HEK293T (cell line): ENCODE measurements at regions not wholly inside any gene's neighbourhood (a gene's known extent, or its start where the extent isn't known, plus 50 kb on each side); places are given as distances from the start of the nearest gene placed in this dataset.

Experiments
- CTCF ChIA-PET: fragments of 350-600 bp; formaldehyde crosslinking; extraction: SDS; loops from one replicate; lab custom pipeline; 2021; ENCODE audit warnings: antibody characterized with exemption, inconsistent platforms; lab: Yijun Ruan, JAX
- POLR2A ChIA-PET: fragments of 350-600 bp; formaldehyde crosslinking; extraction: SDS; loops from one replicate; lab custom pipeline; 2020; ENCODE audit warnings: antibody characterized with exemption, inconsistent platforms; lab: Yijun Ruan, JAX
- DNase-seq: peaks from one replicate; pipeline ENCODE4 v3.0.0; 2012; ENCODE audit warnings: mixed read lengths; ENCODE audit errors: extremely low spot score
- ARNT ChIP-seq: fragments of 450-650 bp; IDR thresholded peaks from 2 replicates; pipeline ENCODE4 v1.6.1; 2017; ENCODE audit warnings: mild to moderate bottlenecking
- BHLHE40 ChIP-seq: fragments of 450-650 bp; IDR thresholded peaks from 2 replicates; pipeline ENCODE4 v1.6.1; 2016; ENCODE audit warnings: mild to moderate bottlenecking, moderate library complexity, borderline replicate concordance
- CTBP1 ChIP-seq: fragments of 450-650 bp; IDR thresholded peaks from 2 replicates; pipeline ENCODE4 v1.6.1; 2016; ENCODE audit warnings: borderline replicate concordance
- ELF4 ChIP-seq: fragments of 450-650 bp; IDR thresholded peaks from 2 replicates; pipeline ENCODE4 v1.6.1; 2017; ENCODE audit warnings: antibody characterized with exemption
- FOXA1 ChIP-seq: fragments of 450-650 bp; IDR thresholded peaks from 2 replicates; pipeline ENCODE4 v1.6.1; 2016; ENCODE audit warnings: mild to moderate bottlenecking
- FOXK2 ChIP-seq: fragments of 450-650 bp; IDR thresholded peaks from 2 replicates; pipeline ENCODE4 v1.6.1; 2016; ENCODE audit warnings: mild to moderate bottlenecking
- FOXM1 ChIP-seq: fragments of 450-650 bp; IDR thresholded peaks from 2 replicates; pipeline ENCODE4 v1.6.1; 2017; ENCODE audit warnings: mild to moderate bottlenecking, borderline replicate concordance
- HDGF ChIP-seq: fragments of 450-650 bp; IDR thresholded peaks from 2 replicates; pipeline ENCODE4 v1.6.1; 2017; ENCODE audit warnings: antibody characterized with exemption, borderline replicate concordance
- L3MBTL2 ChIP-seq: fragments of 450-650 bp; conservative IDR thresholded peaks from 2 replicates; pipeline ENCODE4 v1.6.1; 2016; ENCODE audit warnings: mild to moderate bottlenecking
- LEF1 ChIP-seq: fragments of 450-650 bp; IDR thresholded peaks from 2 replicates; pipeline ENCODE4 v1.6.1; 2017; ENCODE audit warnings: mild to moderate bottlenecking, borderline replicate concordance
- NFRKB ChIP-seq: fragments of 450-650 bp; IDR thresholded peaks from 2 replicates; pipeline ENCODE4 v1.6.1; 2016; ENCODE audit warnings: mild to moderate bottlenecking, moderate library complexity
- PKNOX1 ChIP-seq: fragments of 450-650 bp; IDR thresholded peaks from 2 replicates; pipeline ENCODE4 v1.6.1; 2016
- SP1 ChIP-seq: fragments of 450-650 bp; IDR thresholded peaks from 2 replicates; pipeline ENCODE4 v1.6.1; 2017
- SUZ12 ChIP-seq: fragments of 450-650 bp; IDR thresholded peaks from 2 replicates; pipeline ENCODE4 v1.6.1; 2016; ENCODE audit warnings: mild to moderate bottlenecking
- TARDBP ChIP-seq: fragments of 450-650 bp; IDR thresholded peaks from 2 replicates; pipeline ENCODE4 v1.6.1; 2016
- ZNF384 ChIP-seq: fragments of 450-650 bp; IDR thresholded peaks from 2 replicates; pipeline ENCODE4 v1.6.1; 2016

GRCh38 chr15:100715571-100716455 is 113.4 kb downstream of the ASB7 start:
- no peak for TF ChIP-seq BHLHE40
- TF ChIP-seq SP1: no peak
- TF ChIP-seq HDGF: no peak
- TF ChIP-seq PKNOX1: no peak
- TF ChIP-seq L3MBTL2: no peak
- no peak for TF ChIP-seq ZNF384
- TF ChIP-seq SUZ12: no peak
- no peak for TF ChIP-seq ELF4
- no peak for TF ChIP-seq ARNT
- POLR2A ChIA-PET: no interaction called here
- DNase-seq: no peak
- CTCF ChIA-PET: no interaction called here

DNA sequence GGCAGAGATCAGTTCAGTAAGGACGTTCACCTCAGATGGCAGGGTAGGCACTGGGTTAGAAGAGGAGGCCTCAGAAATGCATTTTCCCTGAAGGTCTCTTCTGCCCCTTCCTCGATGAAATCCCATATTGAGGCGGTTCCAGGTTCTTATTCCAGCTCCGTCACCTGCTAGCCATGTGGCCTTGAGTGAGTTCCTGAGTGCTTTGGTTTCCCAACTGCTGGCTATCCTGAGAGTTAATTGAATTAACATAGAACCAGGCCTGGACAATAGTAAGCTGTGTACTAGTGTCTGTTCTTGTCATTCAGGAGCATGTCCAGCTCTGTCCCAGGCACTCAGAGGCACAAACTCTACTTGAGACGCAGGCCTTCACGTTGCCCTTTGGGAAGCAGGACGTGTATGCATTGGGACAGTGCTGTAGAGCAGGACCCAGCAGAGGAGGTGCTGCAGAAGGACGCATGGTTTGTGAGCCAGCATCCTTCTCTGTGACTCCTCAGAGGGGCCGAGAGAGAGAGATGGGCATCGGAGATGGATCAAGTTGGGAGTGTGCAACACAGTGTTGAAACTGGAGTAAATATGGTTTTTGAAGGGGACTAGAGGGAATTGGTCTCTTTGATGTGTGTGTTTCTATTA is 114.2 kb downstream of the ASB7 start:
- DNase-seq: no peak
- TF ChIP-seq FOXM1: no peak
- no peak for TF ChIP-seq ZNF384
- TF ChIP-seq PKNOX1: no peak
- TF ChIP-seq LEF1: no peak
- no peak for TF ChIP-seq CTBP1
- no peak for TF ChIP-seq TARDBP
- no peak for TF ChIP-seq FOXK2
- no peak for TF ChIP-seq SP1
- TF ChIP-seq FOXA1: no peak
- no peak for TF ChIP-seq ELF4
- no peak for TF ChIP-seq BHLHE40
- no peak for TF ChIP-seq HDGF
- no peak for TF ChIP-seq NFRKB
- ChIA-PET CTCF (no interaction called here), POLR2A (no interaction called here)

DNA sequence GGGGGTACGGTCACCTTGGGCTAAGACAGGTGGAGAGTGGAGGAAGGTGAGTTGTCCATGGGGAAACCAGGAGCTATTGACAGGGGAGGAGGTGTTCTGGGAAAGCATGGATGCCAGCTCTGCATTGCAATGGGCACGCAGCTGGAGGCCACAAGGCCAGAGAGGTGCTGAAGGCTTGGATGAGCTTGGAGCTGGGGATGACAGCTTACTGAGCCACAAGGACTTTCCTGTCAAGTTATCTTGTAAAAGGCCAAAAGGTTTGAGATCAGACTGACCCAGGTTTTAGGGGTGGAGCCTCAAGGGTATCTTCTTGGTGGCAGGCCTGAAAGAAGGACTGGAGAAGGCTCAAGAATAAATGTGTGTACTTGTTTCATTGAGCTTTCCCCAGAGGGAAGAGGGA is 115.2 kb downstream of the ASB7 start:
- CTCF ChIA-PET: no interaction called here
- no peak for DNase-seq
- POLR2A ChIA-PET: no interaction called here
- TF ChIP-seq ELF4: no peak
- TF ChIP-seq SP1: no peak
- TF ChIP-seq L3MBTL2: no peak
- TF ChIP-seq FOXM1: no peak
- no peak for TF ChIP-seq TARDBP
- TF ChIP-seq FOXK2: no peak
- TF ChIP-seq FOXA1: no peak
- no peak for TF ChIP-seq LEF1
- TF ChIP-seq PKNOX1: no peak
- no peak for TF ChIP-seq SUZ12
- TF ChIP-seq ZNF384: no peak
- no peak for TF ChIP-seq HDGF
- TF ChIP-seq NFRKB: no peak
- no peak for TF ChIP-seq BHLHE40
- TF ChIP-seq ARNT: no peak
- no peak for TF ChIP-seq CTBP1

- TF ChIP-seq SUZ12 (no peak), NFRKB (no peak), BHLHE40 (no peak), ELF4 (no peak), L3MBTL2 (no peak), ZNF384 (no peak), SP1 (no peak), CTBP1 (no peak), TARDBP (no peak), ARNT (no peak), FOXM1 (no peak)
- ChIA-PET POLR2A (no interaction called here), CTCF (no interaction called here)
Observed at GRCh38 chr15:100718075-100718980, 115.9 kb downstream of the ASB7 start.

GRCh38 chr15:100720406-100720967 is 118.1 kb downstream of the ASB7 start:
- DNase-seq: no peak
- POLR2A ChIA-PET: no interaction called here
- CTCF ChIA-PET: no interaction called here
- no peak for TF ChIP-seq FOXA1
- TF ChIP-seq PKNOX1: no peak
- no peak for TF ChIP-seq CTBP1
- no peak for TF ChIP-seq L3MBTL2

More at GRCh38 chr15:100718075-100718980, 115.9 kb downstream of the ASB7 start:
- no peak for DNase-seq
